ENCODE measurements at regions not wholly inside any gene's neighbourhood (a gene's known extent, or its start where the extent isn't known, plus 50 kb on each side); places are given as distances from the start of the nearest gene placed in this dataset.

- TF ChIP-seq EP300 (IDR thresholded peaks at IDR 0.05) = no peak
- TF ChIP-seq CTCF (IDR thresholded peaks at IDR 0.05) = no peak
- no peak for TF ChIP-seq ATOH8 (CRISPR knock-in tag; IDR thresholded peaks at IDR 0.05; ENCODE audit: low read depth)
Measured at GRCh38 chr3:3708769-3709115, 90.5 kb upstream of the LRRN1 start.

All from A549 (cell line).